HG02610 (cell line): ENCODE measurements at regions not wholly inside any gene's neighbourhood (a gene's known extent, or its start where the extent isn't known, plus 50 kb on each side); places are given as distances from the start of the nearest gene placed in this dataset.
A peak's percentile ranks its signal among the peaks of the same experiment; 100 is the strongest.

Experiments used
- ATAC-seq: cut with Tn5 transposase; IDR thresholded peaks from one replicate; pipeline ENCODE4 v1.9.1; 2021; ENCODE audit warnings: mild to moderate bottlenecking, moderate library complexity; ENCODE audit not compliant: unreplicated experiment

DNA sequence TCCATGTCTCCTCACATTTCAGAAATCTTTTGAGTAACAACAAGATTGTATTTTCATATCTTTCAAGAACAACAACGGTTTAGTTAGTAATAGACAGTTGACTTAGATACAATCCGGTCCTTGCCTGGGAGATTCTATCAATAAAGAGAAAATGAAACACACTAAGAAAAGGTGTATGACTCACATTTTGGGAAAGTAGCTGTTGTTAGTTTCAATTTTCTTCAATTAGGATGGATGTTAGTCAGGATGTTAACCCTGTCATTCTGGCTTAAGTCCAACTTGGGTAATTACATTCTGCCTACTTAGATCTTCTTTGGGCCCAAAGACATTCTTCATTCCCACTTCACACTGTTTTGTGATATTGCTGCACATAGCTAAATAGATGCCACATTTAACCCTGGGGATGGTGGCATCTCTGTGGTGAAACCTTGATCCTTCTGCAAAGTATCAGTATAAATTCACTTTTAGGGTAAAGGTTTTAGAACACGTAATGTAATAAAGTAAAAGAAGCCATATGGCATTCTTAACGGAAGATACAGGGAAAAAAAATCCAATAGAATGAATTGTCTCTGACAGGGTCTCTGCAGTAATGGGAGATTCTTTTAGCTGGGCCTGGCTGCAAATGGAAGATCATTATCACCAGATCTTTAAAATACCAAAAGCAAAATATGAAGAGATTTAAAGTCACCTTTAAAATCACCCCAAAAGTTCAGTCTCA lies 365.5 kb downstream of the FIGN start:
- no peak for ATAC-seq

DNA sequence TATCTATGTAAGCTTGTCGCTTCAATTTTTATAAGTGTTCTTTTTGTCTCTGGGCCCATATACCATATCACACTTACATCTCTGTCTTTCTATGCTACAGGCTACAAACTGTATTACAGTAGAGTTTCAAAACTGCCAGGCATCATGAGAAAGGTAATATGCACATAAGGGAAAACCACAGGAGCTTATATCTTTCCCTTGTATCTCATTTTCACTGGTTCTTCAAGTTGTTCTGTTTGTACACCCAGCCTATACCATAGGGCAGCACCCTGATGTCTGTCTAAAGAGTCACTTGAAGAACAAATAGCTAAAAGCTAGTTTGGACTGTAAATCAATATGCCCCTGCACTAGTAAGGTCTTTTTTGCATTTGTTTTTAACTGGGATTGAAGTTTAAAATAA lies 366.7 kb downstream of the FIGN start:
- no peak for ATAC-seq

GRCh38 chr2:163368655-163369054 lies 367.2 kb downstream of the FIGN start:
- no peak for ATAC-seq

GRCh38 chr2:163367825-163368582 lies 367.8 kb downstream of the FIGN start:
- ATAC-seq = no peak

GRCh38 chr2:163364736-163365135 lies 371.1 kb downstream of the FIGN start:
- no peak for ATAC-seq

DNA sequence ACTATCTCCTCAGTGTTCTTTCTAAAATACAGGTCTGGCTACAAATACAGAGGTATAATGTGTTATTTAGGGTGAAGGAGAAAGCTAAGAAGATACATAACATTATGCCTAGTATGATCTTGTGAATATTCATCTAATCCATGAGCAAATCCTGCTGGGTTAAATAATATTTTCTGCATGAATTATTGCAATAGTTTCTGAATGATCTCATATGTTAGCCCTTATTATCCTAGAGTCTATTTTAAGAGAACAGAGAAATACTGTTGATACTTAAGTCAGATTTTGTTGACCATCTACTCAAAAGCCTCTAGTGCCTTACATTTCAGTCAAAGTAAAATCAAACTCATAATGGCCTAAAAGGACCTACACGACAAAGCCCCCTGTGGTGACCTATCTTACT lies 382.3 kb downstream of the FIGN start:
- no peak for ATAC-seq

GRCh38 chr2:163351966-163352365 lies 383.8 kb downstream of the FIGN start:
- no peak for ATAC-seq

- ATAC-seq = no peak
Measured at GRCh38 chr2:163351143-163351542, 384.7 kb downstream of the FIGN start.

DNA sequence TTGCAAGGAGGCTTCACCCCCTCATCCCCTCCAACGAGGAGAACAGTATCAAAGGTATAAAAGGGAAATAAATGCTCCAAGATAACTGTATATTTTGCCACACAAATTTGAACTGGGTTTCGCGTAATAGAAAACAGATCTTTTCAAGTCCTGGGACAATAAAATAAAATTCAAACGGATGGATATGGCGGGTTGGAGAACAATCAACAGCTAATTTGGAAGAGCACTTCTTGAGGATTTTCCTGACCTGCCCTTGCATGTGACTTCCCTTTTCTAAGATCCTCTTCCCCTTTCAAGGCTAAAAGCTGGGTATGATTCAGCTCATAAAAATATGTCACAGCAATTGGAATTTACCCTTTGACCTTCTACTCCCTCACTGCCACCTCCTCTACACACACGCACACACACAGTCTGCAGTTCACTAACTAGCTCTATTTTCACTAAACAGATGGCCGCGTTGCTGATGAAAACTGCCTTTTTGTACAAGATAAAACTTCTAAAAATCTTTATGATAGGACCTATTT lies 386.9 kb downstream of the FIGN start:
- no peak for ATAC-seq

GRCh38 chr2:163347982-163348856 lies 387.6 kb downstream of the FIGN start:
- no peak for ATAC-seq

DNA sequence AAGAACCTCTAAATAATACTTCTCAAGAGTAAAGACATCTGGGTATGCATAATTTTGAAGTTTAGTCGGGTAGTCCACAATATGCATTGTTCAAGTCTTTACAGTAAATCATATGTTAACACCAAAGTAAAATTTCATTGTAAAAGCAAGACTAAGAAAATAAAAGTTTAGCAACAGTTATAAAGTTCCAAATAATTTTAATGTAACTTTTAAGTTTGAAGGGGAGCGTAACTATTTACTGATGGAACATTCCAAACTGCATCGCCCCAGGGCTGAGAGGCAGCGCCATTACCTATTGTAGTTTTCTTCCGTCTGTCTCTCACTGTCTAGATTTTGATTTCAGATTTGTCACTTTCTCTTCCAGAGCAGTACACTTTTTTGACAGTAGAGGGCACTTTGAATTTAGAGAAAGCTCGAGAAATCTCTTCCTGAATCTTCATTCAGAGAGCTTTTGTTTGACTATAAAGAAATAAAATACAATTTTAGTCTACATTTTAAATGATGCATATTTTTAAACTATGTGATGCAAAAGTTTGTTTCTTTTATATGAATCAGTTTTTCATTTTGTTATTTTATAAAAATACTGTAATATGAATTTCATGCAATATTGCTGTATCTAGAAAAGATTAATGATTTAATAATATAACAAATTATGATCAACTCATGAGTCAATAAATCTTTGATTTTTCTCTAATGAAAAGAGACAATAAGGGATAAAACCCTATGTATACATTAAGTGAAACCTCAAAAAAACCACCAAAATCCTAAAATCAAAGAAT lies 389.8 kb downstream of the FIGN start:
- peak; percentile 75 for ATAC-seq

DNA sequence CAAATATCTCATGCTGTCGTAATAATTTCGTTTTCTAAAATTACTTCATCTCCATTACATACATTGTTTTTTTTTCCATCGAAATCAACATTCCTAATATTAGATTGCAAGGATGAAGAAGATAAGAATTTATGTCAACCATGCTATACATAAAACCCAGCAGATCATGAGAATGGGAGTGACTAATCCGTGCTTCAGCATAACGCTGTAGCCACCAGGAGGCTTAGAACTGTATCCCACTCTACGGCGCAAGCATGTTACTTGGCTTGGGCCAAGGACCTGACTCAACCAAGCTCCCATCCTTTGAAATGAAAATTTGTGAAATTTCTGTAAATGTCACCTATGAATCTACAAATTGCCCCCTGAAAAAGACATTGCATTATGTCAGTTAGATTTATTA lies 392.5 kb downstream of the FIGN start:
- ATAC-seq = no peak

DNA sequence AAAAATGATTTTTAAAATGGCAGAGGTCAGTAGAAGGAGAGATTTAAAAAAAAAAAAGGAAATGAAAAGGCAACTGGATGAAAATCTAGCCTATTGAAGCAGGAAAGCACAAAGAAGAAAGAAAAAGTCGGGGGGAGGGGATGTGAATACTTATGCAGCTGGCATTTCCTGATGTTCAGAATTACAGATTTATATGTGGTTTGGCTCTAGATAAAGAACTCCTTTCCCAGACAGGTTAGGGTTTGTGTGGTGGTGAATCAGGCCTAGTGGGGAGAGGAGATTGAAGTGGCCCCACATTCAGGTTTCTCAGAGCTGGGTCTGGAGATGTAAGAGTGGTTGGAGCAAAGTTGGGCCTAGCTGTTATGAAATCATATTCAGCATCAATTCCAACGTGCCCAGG lies 394.4 kb downstream of the FIGN start:
- no peak for ATAC-seq

DNA sequence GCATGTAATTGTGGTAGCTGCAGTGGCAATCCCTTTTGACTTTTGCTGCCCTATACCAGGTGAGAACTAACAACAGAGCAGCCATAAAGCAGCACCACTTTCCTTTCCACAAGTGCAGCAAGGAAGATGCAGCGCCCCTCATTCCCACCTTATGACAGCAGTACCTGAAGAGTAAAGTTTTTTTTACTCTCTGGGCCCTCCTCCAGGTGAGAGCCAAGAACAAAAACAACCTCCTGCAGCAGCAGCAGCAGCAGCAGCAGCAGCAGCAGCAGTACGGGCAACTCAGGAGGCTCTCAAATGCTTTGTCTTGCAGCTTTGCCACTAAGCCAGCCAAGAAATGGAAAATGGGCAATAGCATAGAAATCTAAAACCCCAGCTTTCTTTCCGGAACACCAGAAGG lies 397.5 kb downstream of the FIGN start:
- ATAC-seq = no peak

GRCh38 chr2:163324677-163325076 lies 411.1 kb downstream of the FIGN start:
- no peak for ATAC-seq

DNA sequence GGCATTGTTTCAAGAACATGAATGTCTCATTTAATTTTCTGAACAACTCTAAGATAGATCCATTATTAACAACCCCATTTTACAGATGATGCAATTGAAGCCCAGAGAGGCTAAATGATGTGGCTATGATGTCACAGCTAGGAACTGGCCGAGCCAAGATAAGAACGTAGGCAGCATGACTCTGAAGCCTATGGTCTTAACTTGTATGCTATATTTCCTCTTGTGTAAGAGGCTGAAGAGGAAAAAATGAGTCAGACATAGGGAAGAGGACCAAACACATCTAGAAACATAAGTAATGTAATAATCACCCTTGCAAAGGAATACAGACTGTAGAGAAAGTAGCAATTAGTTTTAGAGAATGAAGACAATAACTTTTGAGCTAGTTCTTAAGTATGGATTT lies 416.8 kb downstream of the FIGN start:
- no peak for ATAC-seq

DNA sequence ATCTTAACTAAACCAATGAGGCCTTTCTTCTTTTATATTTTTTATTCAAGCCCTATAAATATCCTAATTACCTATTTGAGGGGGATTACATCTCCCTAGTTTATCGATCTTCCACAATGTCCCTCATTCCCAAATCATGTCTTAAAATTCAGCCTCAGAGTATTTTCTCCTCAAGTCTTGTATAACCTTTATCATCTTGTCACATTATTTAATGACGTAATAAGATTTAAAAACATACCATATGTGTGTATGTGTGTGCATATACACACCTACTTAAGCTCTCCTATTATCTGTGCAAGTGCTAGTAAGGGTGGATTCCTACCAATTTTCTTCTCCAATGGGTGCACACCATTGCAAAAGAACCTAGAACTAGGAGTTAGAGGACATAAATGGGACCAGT lies 421.1 kb downstream of the FIGN start:
- ATAC-seq = no peak

GRCh38 chr2:163312713-163313112 lies 423.1 kb downstream of the FIGN start:
- no peak for ATAC-seq

DNA sequence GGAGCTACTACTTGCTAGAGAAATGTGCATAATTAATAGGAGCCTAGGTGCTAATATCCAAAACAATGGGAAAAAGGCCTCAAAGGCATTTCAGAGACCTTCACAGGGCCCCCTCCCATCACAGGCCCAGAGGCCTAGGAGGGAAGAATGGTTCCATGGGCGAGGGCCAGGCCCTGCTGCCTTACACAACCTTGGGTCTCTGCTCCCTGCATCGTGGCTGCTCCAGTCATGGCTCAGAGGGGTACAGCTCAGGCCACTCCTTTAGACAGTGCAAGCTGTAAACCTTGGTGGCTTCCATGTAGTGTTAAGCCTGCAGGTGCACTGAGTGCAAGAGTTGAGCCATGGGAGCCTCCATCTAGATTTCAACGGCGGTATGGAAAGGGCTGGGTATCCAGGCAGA lies 429.2 kb downstream of the FIGN start:
- no peak for ATAC-seq

GRCh38 chr2:163302141-163302540 lies 433.7 kb downstream of the FIGN start:
- no peak for ATAC-seq

- no peak for ATAC-seq
Measured at GRCh38 chr2:163291790-163292189, 444.0 kb downstream of the FIGN start.
